ENCODE measurements at regions not wholly inside any gene's neighbourhood (a gene's known extent, or its start where the extent isn't known, plus 50 kb on each side); places are given as distances from the start of the nearest gene placed in this dataset.

DNA sequence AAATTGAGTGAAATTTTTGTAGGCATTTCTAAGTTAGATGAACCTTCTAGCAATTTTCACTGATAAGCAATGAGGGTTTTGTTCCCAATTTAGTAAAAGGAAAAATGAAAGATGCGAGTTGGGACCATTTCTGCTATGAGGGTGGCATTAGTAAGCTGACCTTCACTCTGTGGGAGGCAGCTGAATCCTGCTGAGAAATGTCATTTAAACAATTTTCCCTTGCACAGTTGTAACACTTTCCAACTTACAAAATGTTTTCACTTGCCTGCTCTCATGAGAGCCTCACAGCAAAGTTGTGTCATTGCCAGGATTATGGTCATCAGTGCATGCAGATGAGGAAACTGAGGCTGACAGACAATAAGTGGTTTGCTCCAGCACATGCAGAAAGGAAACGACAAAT lies 527.7 kb downstream of the TNS1 start:
- TF ChIP-seq, protein P1, sequence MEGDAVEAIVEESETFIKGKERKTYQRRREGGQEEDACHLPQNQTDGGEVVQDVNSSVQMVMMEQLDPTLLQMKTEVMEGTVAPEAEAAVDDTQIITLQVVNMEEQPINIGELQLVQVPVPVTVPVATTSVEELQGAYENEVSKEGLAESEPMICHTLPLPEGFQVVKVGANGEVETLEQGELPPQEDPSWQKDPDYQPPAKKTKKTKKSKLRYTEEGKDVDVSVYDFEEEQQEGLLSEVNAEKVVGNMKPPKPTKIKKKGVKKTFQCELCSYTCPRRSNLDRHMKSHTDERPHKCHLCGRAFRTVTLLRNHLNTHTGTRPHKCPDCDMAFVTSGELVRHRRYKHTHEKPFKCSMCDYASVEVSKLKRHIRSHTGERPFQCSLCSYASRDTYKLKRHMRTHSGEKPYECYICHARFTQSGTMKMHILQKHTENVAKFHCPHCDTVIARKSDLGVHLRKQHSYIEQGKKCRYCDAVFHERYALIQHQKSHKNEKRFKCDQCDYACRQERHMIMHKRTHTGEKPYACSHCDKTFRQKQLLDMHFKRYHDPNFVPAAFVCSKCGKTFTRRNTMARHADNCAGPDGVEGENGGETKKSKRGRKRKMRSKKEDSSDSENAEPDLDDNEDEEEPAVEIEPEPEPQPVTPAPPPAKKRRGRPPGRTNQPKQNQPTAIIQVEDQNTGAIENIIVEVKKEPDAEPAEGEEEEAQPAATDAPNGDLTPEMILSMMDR (conservative IDR thresholded peaks at IDR 0.05 in 1 of 2, IDR thresholded peaks at IDR 0.05 in 1 of 2; ENCODE audit: extremely low read depth in 1 of 2, insufficient read depth in 1 of 2, low read depth in 1 of 2, low read length in 2 of 2): no peak
- TF ChIP-seq EZH2 (IDR thresholded peaks at IDR 0.05; ENCODE audit: borderline replicate concordance, low read length): no peak
